ENCODE measurements at regions not wholly inside any gene's neighbourhood (a gene's known extent, or its start where the extent isn't known, plus 50 kb on each side); places are given as distances from the start of the nearest gene placed in this dataset.

DNA sequence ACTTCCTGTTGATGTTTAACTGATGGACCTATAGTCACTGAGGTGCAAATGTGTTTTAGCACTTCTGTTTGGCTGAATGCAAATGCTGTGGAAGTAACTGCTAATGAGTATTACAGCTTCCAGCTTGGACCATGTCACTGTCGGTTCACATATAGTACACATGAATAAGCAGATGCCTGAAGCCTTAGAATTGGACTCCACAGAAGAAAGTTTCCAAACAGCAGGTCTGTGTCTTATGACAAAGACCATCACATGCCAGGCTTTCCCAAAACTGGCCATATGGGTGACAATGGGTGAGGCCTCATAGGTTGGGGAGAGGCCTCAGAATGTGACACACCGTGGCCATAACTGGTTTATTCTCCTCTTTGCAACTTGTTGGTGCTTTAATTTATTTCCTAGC lies 241.8 kb downstream of the WNT5A start:
- TF ChIP-seq, protein P1, sequence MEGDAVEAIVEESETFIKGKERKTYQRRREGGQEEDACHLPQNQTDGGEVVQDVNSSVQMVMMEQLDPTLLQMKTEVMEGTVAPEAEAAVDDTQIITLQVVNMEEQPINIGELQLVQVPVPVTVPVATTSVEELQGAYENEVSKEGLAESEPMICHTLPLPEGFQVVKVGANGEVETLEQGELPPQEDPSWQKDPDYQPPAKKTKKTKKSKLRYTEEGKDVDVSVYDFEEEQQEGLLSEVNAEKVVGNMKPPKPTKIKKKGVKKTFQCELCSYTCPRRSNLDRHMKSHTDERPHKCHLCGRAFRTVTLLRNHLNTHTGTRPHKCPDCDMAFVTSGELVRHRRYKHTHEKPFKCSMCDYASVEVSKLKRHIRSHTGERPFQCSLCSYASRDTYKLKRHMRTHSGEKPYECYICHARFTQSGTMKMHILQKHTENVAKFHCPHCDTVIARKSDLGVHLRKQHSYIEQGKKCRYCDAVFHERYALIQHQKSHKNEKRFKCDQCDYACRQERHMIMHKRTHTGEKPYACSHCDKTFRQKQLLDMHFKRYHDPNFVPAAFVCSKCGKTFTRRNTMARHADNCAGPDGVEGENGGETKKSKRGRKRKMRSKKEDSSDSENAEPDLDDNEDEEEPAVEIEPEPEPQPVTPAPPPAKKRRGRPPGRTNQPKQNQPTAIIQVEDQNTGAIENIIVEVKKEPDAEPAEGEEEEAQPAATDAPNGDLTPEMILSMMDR (IDR thresholded peaks at IDR 0.05; ENCODE audit: unreplicated experiment), result no peak
- peaks cover 26% of the 10 kb centered on the region for H3K9me3 Mint-ChIP-seq
- no peak for DNase-seq (ENCODE audit: low spot score in 2 of 2, unreplicated experiment in 2 of 2)
- H3K4me3 Mint-ChIP-seq, result no peak overlapping the region
- no peaks in the 10 kb centered on the region for H3K27me3 Mint-ChIP-seq (ENCODE audit: low read depth)
- H3K27ac Mint-ChIP-seq, result no peak overlapping the region
- peaks cover 22% of the 10 kb centered on the region for H3K4me1 Mint-ChIP-seq
- peaks cover 12% of the 10 kb centered on the region for H3K36me3 Mint-ChIP-seq

DNA sequence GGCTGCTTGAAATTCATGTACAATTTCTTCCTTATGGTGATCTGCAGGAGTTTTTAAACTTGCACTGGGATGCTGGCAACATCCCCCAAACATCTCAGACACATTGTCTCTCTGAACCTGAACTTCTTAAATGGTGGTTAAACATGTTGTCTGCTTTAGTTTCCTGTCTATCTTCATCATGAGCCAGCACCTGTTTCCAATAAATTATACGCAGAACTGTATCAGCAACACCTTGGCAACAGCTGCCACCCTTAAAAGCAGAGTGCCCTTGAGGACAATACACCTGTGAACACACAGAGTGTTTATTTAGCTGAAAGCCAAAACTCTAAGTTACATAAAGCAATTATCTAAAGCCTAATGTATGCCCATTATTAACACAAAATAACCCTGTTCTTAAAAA lies 242.9 kb downstream of the WNT5A start:
- DNase-seq (ENCODE audit: low spot score in 2 of 2, unreplicated experiment in 2 of 2), result no peak
- H3K4me3 Mint-ChIP-seq, result no peak overlapping the region
- peaks cover 8% of the 10 kb centered on the region for H3K36me3 Mint-ChIP-seq
- H3K4me1 Mint-ChIP-seq, result peaks cover 22% of the 10 kb centered on the region
- H3K9me3 Mint-ChIP-seq, result peaks cover 15% of the 10 kb centered on the region
- TF ChIP-seq, protein P1 (IDR thresholded peaks at IDR 0.05; ENCODE audit: unreplicated experiment), result no peak
- H3K27me3 Mint-ChIP-seq (ENCODE audit: low read depth), result no peaks in the 10 kb centered on the region
- no peak overlapping the region for H3K27ac Mint-ChIP-seq

DNA sequence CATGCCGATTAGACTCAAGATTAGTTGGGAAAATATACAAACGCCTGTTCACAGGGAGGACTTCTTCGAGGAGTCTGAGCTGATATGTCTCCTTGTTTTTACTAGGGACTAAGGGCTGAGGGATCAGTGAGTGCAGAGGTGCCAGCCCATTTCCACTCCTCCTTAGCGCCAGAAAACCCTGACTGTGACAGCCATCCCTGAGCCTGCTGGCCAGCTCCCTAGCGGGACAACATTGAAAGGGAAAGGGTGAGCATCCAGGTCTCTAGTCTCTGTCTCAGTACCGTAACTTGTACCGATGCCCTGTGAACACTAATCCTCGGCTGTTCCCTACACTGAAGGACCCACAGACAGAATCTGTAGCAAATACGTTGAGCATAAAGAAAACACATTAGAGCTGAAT lies 243.4 kb downstream of the WNT5A start:
- Mint-ChIP-seq H3K4me1 (peaks cover 22% of the 10 kb centered on the region), H3K4me3 (no peak overlapping the region), H3K36me3 (peaks cover 4% of the 10 kb centered on the region), H3K9me3 (peaks cover 9% of the 10 kb centered on the region), H3K27ac (no peak overlapping the region), H3K27me3 (ENCODE audit: low read depth) (no peaks in the 10 kb centered on the region)
- DNase-seq (ENCODE audit: low spot score in 2 of 2, unreplicated experiment in 2 of 2), result no peak
- TF ChIP-seq, protein P1 (IDR thresholded peaks at IDR 0.05; ENCODE audit: unreplicated experiment), result no peak

DNA sequence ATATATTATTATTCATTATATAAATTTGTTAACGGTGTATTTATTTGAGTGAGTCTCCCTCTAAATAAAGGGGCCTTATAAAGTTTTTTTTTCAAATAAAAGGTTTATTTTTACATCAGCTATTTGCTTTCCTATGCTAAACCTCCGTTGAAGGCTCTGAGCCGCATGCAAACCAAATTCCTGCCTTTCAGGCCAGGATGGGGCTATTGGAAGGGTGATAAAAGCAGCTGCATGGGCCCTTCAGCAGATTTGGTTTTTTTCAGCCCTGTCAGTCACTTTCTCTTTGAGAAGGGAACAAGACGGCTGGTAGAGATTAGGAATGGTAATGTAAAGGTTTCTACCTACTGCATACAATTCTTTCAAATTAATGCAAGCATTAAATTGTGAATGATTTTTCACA lies 244.2 kb downstream of the WNT5A start:
- TF ChIP-seq, protein P1 (IDR thresholded peaks at IDR 0.05; ENCODE audit: unreplicated experiment), result no peak
- no peak overlapping the region for H3K27ac Mint-ChIP-seq
- H3K4me3 Mint-ChIP-seq, result no peak overlapping the region
- H3K27me3 Mint-ChIP-seq (ENCODE audit: low read depth), result no peaks in the 10 kb centered on the region
- H3K4me1 Mint-ChIP-seq, result peaks cover 22% of the 10 kb centered on the region
- no peak for DNase-seq (ENCODE audit: low spot score in 2 of 2, unreplicated experiment in 2 of 2)
- peaks cover 5% of the 10 kb centered on the region for H3K9me3 Mint-ChIP-seq
- H3K36me3 Mint-ChIP-seq, result peaks cover 2% of the 10 kb centered on the region

DNA sequence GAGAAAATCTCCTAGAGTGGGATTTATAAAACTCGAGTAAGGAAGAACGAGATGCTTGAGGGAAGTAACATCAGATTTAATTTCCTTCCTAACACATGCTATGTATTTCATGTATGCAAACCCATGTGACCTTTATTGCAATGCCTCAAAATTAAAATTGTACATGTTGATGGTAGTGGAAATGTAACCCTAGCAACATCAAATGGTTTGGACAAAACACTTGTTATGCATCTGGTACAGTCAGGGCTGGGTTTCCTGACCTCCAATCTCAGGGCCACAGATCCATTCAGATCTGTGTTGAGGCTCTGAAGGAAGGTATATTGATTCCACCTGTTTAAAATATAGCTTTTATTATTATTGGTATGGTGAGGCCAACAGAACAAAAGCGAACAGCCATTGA lies 246.0 kb downstream of the WNT5A start:
- Mint-ChIP-seq H3K27ac (no peak overlapping the region), H3K9me3 (peaks cover 8% of the 10 kb centered on the region), H3K27me3 (ENCODE audit: low read depth) (no peaks in the 10 kb centered on the region), H3K36me3 (no peaks in the 10 kb centered on the region), H3K4me1 (peaks cover 9% of the 10 kb centered on the region), H3K4me3 (no peak overlapping the region)
- TF ChIP-seq, protein P1 (IDR thresholded peaks at IDR 0.05; ENCODE audit: unreplicated experiment), result no peak
- DNase-seq (ENCODE audit: low spot score in 2 of 2, unreplicated experiment in 2 of 2), result no peak

DNA sequence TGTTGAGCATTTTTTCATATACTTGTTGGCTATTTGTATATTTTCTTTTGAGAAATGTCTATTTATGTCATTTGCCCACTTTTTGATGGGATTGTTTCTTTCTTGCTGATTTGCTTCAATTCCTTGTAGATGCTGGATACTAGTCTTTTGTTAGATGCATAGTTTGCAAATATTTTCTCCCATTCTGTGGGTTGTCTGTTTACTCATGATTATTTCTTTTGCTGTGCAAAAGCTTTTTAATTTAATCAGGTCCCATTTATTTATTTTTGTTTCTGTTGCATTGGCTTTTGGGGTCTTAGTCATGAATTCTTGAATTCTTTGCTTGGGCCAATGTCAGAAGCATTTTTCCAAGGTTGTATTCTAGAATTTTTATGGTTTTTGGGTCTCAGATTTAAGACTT lies 251.7 kb downstream of the WNT5A start:
- Mint-ChIP-seq H3K27ac (no peak overlapping the region), H3K4me3 (no peak overlapping the region), H3K9me3 (peaks cover 19% of the 10 kb centered on the region), H3K4me1 (no peaks in the 10 kb centered on the region), H3K36me3 (no peaks in the 10 kb centered on the region), H3K27me3 (ENCODE audit: low read depth) (no peaks in the 10 kb centered on the region)
- no peak for DNase-seq (ENCODE audit: low spot score in 2 of 2, unreplicated experiment in 2 of 2)
- TF ChIP-seq, protein P1 (IDR thresholded peaks at IDR 0.05; ENCODE audit: unreplicated experiment), result no peak

All from mesothelial cell of epicardium (in vitro differentiated cells).